ENCODE measurements at regions not wholly inside any gene's neighbourhood (a gene's known extent, or its start where the extent isn't known, plus 50 kb on each side); places are given as distances from the start of the nearest gene placed in this dataset.

GRCh38 chr16:60905811-60906210 is 1130.4 kb downstream of the CDH8 start:
- TF ChIP-seq, protein P1, sequence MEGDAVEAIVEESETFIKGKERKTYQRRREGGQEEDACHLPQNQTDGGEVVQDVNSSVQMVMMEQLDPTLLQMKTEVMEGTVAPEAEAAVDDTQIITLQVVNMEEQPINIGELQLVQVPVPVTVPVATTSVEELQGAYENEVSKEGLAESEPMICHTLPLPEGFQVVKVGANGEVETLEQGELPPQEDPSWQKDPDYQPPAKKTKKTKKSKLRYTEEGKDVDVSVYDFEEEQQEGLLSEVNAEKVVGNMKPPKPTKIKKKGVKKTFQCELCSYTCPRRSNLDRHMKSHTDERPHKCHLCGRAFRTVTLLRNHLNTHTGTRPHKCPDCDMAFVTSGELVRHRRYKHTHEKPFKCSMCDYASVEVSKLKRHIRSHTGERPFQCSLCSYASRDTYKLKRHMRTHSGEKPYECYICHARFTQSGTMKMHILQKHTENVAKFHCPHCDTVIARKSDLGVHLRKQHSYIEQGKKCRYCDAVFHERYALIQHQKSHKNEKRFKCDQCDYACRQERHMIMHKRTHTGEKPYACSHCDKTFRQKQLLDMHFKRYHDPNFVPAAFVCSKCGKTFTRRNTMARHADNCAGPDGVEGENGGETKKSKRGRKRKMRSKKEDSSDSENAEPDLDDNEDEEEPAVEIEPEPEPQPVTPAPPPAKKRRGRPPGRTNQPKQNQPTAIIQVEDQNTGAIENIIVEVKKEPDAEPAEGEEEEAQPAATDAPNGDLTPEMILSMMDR (IDR thresholded peaks at IDR 0.05; ENCODE audit: low read depth, low read length, missing input control), result no peak
- TF ChIP-seq, protein P2, sequence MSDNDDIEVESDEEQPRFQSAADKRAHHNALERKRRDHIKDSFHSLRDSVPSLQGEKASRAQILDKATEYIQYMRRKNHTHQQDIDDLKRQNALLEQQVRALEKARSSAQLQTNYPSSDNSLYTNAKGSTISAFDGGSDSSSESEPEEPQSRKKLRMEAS (IDR thresholded peaks at IDR 0.05), result no peak
- TF ChIP-seq TAF1 (conservative IDR thresholded peaks at IDR 0.05) (no peak), RAD21 (IDR thresholded peaks at IDR 0.05) (no peak), EGR1 (IDR thresholded peaks at IDR 0.05; ENCODE audit: low read depth in 2 of 2) (no peak)

Measured in liver (tissue), 3 donors.